Esophagus squamous epithelium (tissue), 4 donors: ENCODE measurements at regions not wholly inside any gene's neighbourhood (a gene's known extent, or its start where the extent isn't known, plus 50 kb on each side); places are given as distances from the start of the nearest gene placed in this dataset.

Source experiments
- POLR2A ChIP-seq, 4 donors: fragments of 450-650 bp; IDR thresholded peaks; one replicate each; pipeline ENCODE4 v1.6.1; 2017; ENCODE audit warnings: antibody characterized with exemption in 4 of 4, mild to moderate bottlenecking in 4 of 4, moderate library complexity in 3 of 4
- TF ChIP-seq, protein P1 (sequence below), 6 experiments: fragments of 450-650 bp in 4 of 6; fragments of 200-600 bp in 2 of 6; sonication (generic) in 2 of 6; IDR thresholded peaks; one replicate each; pipeline ENCODE4 v1.5.1; 2016 to 2019; ENCODE audit warnings: antibody characterized with exemption in 6 of 6, mild to moderate bottlenecking in 4 of 6, moderate library complexity in 4 of 6

GRCh38 chr12:124506145-124506831, 61.1 kb downstream of the NCOR2 start:
- TF ChIP-seq POLR2A (IDR thresholded peaks at IDR 0.05) = peak in 1 of 4 donors; percentile 30
- TF ChIP-seq, protein P1, sequence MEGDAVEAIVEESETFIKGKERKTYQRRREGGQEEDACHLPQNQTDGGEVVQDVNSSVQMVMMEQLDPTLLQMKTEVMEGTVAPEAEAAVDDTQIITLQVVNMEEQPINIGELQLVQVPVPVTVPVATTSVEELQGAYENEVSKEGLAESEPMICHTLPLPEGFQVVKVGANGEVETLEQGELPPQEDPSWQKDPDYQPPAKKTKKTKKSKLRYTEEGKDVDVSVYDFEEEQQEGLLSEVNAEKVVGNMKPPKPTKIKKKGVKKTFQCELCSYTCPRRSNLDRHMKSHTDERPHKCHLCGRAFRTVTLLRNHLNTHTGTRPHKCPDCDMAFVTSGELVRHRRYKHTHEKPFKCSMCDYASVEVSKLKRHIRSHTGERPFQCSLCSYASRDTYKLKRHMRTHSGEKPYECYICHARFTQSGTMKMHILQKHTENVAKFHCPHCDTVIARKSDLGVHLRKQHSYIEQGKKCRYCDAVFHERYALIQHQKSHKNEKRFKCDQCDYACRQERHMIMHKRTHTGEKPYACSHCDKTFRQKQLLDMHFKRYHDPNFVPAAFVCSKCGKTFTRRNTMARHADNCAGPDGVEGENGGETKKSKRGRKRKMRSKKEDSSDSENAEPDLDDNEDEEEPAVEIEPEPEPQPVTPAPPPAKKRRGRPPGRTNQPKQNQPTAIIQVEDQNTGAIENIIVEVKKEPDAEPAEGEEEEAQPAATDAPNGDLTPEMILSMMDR (IDR thresholded peaks at IDR 0.05) = no peak
